ENCODE measurements at regions not wholly inside any gene's neighbourhood (a gene's known extent, or its start where the extent isn't known, plus 50 kb on each side); places are given as distances from the start of the nearest gene placed in this dataset.
"Not testable (repeated sequence)": the region's sequence is repeated elsewhere in the genome, so short reads cannot be mapped to it uniquely, and the experiment has no call there.

- no peaks in the 10 kb centered on the region for H3K27me3 Mint-ChIP-seq (ENCODE audit: insufficient read depth, unreplicated experiment)
- H3K4me3 Mint-ChIP-seq (ENCODE audit: unreplicated experiment) = no peak overlapping the region
- DNase-seq (ENCODE audit: unreplicated experiment) = no peak
- CTCF ChIA-PET = interaction anchor here (0.6 to 1.7 kb wide), 3 partner anchors 10 to 1610 kb away, joined by 4 to 10 read pairs (median 4); no protein-coding TSS in a partner anchor
- POLR2A ChIA-PET = no interaction called here
- no peaks in the 10 kb centered on the region for H3K4me1 Mint-ChIP-seq (ENCODE audit: insufficient read depth, unreplicated experiment)
- H3K27ac Mint-ChIP-seq (ENCODE audit: low read depth, unreplicated experiment) = no peak overlapping the region
- intact Hi-C loops (cut with micrococcal nuclease) = no loop called here
- no peaks in the 10 kb centered on the region for H3K36me3 Mint-ChIP-seq (ENCODE audit: insufficient read depth, unreplicated experiment)
- no TSS peak for BruUV-seq (replicated peaks)
- H3K9me3 Mint-ChIP-seq (ENCODE audit: unreplicated experiment) = no peaks in the 10 kb centered on the region
- no peak for TF ChIP-seq CTCF (IDR thresholded peaks at IDR 0.05; ENCODE audit: unreplicated experiment)
Observed at GRCh38 chr12:74401966-74402365, 135.7 kb upstream of the ATXN7L3B start.

- not testable (repeated sequence) for BruUV-seq (replicated peaks)
Observed at GRCh38 chr12:74403221-74403470, 134.5 kb upstream of the ATXN7L3B start.

GRCh38 chr12:74408601-74409166 lies 129.0 kb upstream of the ATXN7L3B start:
- ChIA-PET POLR2A (no interaction called here), CTCF (interaction anchor here (0.7 to 1.9 kb wide), 2 partner anchors 9 to 473 kb away, joined by 5 to 8 read pairs; no protein-coding TSS in a partner anchor)
- Mint-ChIP-seq H3K4me3 (ENCODE audit: unreplicated experiment) (no peak overlapping the region), H3K4me1 (ENCODE audit: insufficient read depth, unreplicated experiment) (no peaks in the 10 kb centered on the region), H3K27me3 (ENCODE audit: insufficient read depth, unreplicated experiment) (no peaks in the 10 kb centered on the region), H3K9me3 (ENCODE audit: unreplicated experiment) (no peaks in the 10 kb centered on the region), H3K36me3 (ENCODE audit: insufficient read depth, unreplicated experiment) (no peaks in the 10 kb centered on the region), H3K27ac (ENCODE audit: low read depth, unreplicated experiment) (no peak overlapping the region)
- BruUV-seq (replicated peaks) = no TSS peak
- DNase-seq (ENCODE audit: unreplicated experiment) = no peak
- no peak for TF ChIP-seq CTCF (IDR thresholded peaks at IDR 0.05; ENCODE audit: unreplicated experiment)
- intact Hi-C loops (cut with micrococcal nuclease) = no loop called here

More at GRCh38 chr12:74403221-74403470, 134.5 kb upstream of the ATXN7L3B start:
- H3K27ac Mint-ChIP-seq (ENCODE audit: low read depth, unreplicated experiment); CTCF ChIA-PET; H3K27me3 Mint-ChIP-seq (ENCODE audit: insufficient read depth, unreplicated experiment); H3K4me1 Mint-ChIP-seq (ENCODE audit: insufficient read depth, unreplicated experiment); H3K9me3 Mint-ChIP-seq (ENCODE audit: unreplicated experiment); H3K36me3 Mint-ChIP-seq (ENCODE audit: insufficient read depth, unreplicated experiment); intact Hi-C loops (cut with micrococcal nuclease); H3K4me3 Mint-ChIP-seq (ENCODE audit: unreplicated experiment); POLR2A ChIA-PET; DNase-seq (ENCODE audit: unreplicated experiment): not testable (repeated sequence)

GRCh38 chr12:74412606-74413230 lies 124.9 kb upstream of the ATXN7L3B start:
- TF ChIP-seq CTCF (IDR thresholded peaks at IDR 0.05; ENCODE audit: unreplicated experiment) = peak; percentile 49
- peak; percentile 52 for DNase-seq (ENCODE audit: unreplicated experiment)
- H3K36me3 Mint-ChIP-seq (ENCODE audit: insufficient read depth, unreplicated experiment) = no peaks in the 10 kb centered on the region
- CTCF ChIA-PET = interaction anchor here (0.5 to 1.9 kb wide), 10 partner anchors 9 to 1004 kb away, joined by 3 to 10 read pairs (median 5); no protein-coding TSS in a partner anchor
- no TSS peak for BruUV-seq (replicated peaks)
- no peaks in the 10 kb centered on the region for H3K27me3 Mint-ChIP-seq (ENCODE audit: insufficient read depth, unreplicated experiment)
- POLR2A ChIA-PET = no interaction called here
- no peaks in the 10 kb centered on the region for H3K4me1 Mint-ChIP-seq (ENCODE audit: insufficient read depth, unreplicated experiment)
- no peaks in the 10 kb centered on the region for H3K9me3 Mint-ChIP-seq (ENCODE audit: unreplicated experiment)
- H3K27ac Mint-ChIP-seq (ENCODE audit: low read depth, unreplicated experiment) = no peak overlapping the region
- intact Hi-C loops (cut with micrococcal nuclease) = loop anchor here (1.0 kb wide), 3 partner anchors 301 to 476 kb away; no protein-coding TSS in a partner anchor
- no peak overlapping the region for H3K4me3 Mint-ChIP-seq (ENCODE audit: unreplicated experiment)
